Endodermal cell (in vitro differentiated cells): ENCODE measurements at regions not wholly inside any gene's neighbourhood (a gene's known extent, or its start where the extent isn't known, plus 50 kb on each side); places are given as distances from the start of the nearest gene placed in this dataset.
A peak's percentile ranks its signal among the peaks of the same experiment; 100 is the strongest.

Experiments
- DNase-seq: peaks from one replicate; pipeline ENCODE4 v3.0.0-alpha.2; 2017
- H3K27ac ChIP-seq: 2 replicates; pipeline ENCODE4 v1.5.1; 2013; ENCODE audit warnings: mild to moderate bottlenecking, low read depth, low read length, moderate library complexity
- H3K27me3 ChIP-seq: 2 replicates; pipeline ENCODE4 v1.6.1; 2013; ENCODE audit warnings: mild to moderate bottlenecking, low read length, moderate library complexity; ENCODE audit not compliant: insufficient read depth, control insufficient read depth, poor library complexity, severe bottlenecking
- H3K36me3 ChIP-seq: 2 replicates; pipeline ENCODE4 v1.7.0; 2013; ENCODE audit warnings: mild to moderate bottlenecking, low read length, moderate library complexity; ENCODE audit not compliant: control insufficient read depth, insufficient read depth
- H3K4me1 ChIP-seq: one replicate; pipeline ENCODE4 v1.7.0; 2013; ENCODE audit warnings: low read length; ENCODE audit not compliant: control insufficient read depth, insufficient read depth
- H3K4me3 ChIP-seq: 2 replicates; pipeline ENCODE4 v1.5.1; 2013; ENCODE audit warnings: mild to moderate bottlenecking, low read length, moderate library complexity
- H3K9ac ChIP-seq: 2 replicates; pipeline ENCODE4 v1.6.1; 2013; ENCODE audit warnings: mild to moderate bottlenecking, low read length, moderate library complexity; ENCODE audit not compliant: poor library complexity, severe bottlenecking; ENCODE audit errors: extremely low read depth
- H3K9me3 ChIP-seq: 2 replicates; pipeline ENCODE4 v1.6.1; 2013; ENCODE audit warnings: mild to moderate bottlenecking, low read length, moderate library complexity; ENCODE audit not compliant: control insufficient read depth
- H3K27ac Mint-ChIP-seq: 2 replicates; pipeline ENCODE4 v1.8.0; 2020; ENCODE audit warnings: mixed read lengths
- H3K27me3 Mint-ChIP-seq: 2 replicates; pipeline ENCODE4 v1.8.0; 2021; ENCODE audit warnings: mild to moderate bottlenecking, mixed read lengths; ENCODE audit not compliant: insufficient read depth
- H3K36me3 Mint-ChIP-seq: 2 replicates; pipeline ENCODE4 v1.8.0; 2020; ENCODE audit warnings: low read depth, mixed read lengths
- H3K4me1 Mint-ChIP-seq: 2 replicates; pipeline ENCODE4 v1.8.0; 2020; ENCODE audit warnings: mixed read lengths
- H3K4me3 Mint-ChIP-seq: 2 replicates; pipeline ENCODE4 v1.8.0; 2020; ENCODE audit warnings: mild to moderate bottlenecking, moderate library complexity, mixed read lengths
- H3K9me3 Mint-ChIP-seq: 2 replicates; pipeline ENCODE4 v1.8.0; 2020; ENCODE audit warnings: mild to moderate bottlenecking, mixed read lengths
- WGBS, 2 experiments: methylation state at CpG; one replicate each; pipeline versions ENCODE4 v1.1.5 to v1.1.7; 2013; ENCODE audit warnings: missing lambda C conversion rate in 2 of 2, mixed read lengths in 1 of 2; ENCODE audit not compliant: insufficient coverage in 1 of 2, insufficient read length in 1 of 2; 5-methylcytosine and 5-hydroxymethylcytosine counted together
- TF ChIP-seq, protein P1 (sequence below): fragments of 200-600 bp; sonication (generic); conservative IDR thresholded peaks from 2 replicates; pipeline ENCODE4 v1.5.0; 2021; ENCODE audit warnings: antibody characterized with exemption, mild to moderate bottlenecking

- Mint-ChIP-seq H3K36me3 (no peaks in the 10 kb centered on the region), H3K27ac (no peak overlapping the region), H3K4me3 (no peak overlapping the region), H3K9me3 (no peaks in the 10 kb centered on the region), H3K27me3 (peaks cover 1% of the 10 kb centered on the region), H3K4me1 (no peaks in the 10 kb centered on the region)
- no peaks in the 10 kb centered on the region for H3K36me3 ChIP-seq
- TF ChIP-seq, protein P1, sequence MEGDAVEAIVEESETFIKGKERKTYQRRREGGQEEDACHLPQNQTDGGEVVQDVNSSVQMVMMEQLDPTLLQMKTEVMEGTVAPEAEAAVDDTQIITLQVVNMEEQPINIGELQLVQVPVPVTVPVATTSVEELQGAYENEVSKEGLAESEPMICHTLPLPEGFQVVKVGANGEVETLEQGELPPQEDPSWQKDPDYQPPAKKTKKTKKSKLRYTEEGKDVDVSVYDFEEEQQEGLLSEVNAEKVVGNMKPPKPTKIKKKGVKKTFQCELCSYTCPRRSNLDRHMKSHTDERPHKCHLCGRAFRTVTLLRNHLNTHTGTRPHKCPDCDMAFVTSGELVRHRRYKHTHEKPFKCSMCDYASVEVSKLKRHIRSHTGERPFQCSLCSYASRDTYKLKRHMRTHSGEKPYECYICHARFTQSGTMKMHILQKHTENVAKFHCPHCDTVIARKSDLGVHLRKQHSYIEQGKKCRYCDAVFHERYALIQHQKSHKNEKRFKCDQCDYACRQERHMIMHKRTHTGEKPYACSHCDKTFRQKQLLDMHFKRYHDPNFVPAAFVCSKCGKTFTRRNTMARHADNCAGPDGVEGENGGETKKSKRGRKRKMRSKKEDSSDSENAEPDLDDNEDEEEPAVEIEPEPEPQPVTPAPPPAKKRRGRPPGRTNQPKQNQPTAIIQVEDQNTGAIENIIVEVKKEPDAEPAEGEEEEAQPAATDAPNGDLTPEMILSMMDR: no peak
- H3K9me3 ChIP-seq: no peaks in the 10 kb centered on the region
- no peak overlapping the region for H3K4me3 ChIP-seq
- DNase-seq: no peak
- H3K9ac ChIP-seq: no peak overlapping the region
- peak overlapping the region; percentile 26 for H3K27ac ChIP-seq
- no peaks in the 10 kb centered on the region for H3K27me3 ChIP-seq
- no peaks in the 10 kb centered on the region for H3K4me1 ChIP-seq
Measured at GRCh38 chr16:63174801-63175200, 1138.6 kb upstream of the CDH8 start.

DNA sequence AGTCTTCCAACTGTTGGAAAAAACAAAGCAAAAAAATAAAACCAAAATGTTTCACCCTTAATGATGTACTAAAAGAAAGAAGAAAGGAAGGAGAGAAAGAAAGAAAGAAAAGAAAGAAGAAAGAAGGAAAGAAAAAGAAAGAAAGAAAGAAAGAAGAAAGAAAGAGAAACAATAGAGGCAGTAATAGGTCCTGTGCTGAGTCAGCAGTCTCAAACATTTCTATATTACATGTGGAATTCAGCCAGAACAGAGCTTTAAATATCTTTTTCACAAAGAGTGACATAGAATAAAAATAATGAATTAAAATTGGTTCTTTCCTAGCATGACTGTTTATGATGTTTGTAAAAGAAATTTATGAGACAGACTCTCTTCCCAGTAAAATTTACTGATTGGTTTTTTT is 1135.3 kb upstream of the CDH8 start:
- TF ChIP-seq, protein P1: no peak
- Mint-ChIP-seq H3K4me3 (no peak overlapping the region), H3K27ac (no peak overlapping the region), H3K27me3 (peaks cover 1% of the 10 kb centered on the region), H3K4me1 (no peaks in the 10 kb centered on the region), H3K36me3 (no peaks in the 10 kb centered on the region), H3K9me3 (no peaks in the 10 kb centered on the region)
- no peak overlapping the region for H3K4me3 ChIP-seq
- no peaks in the 10 kb centered on the region for H3K27me3 ChIP-seq
- H3K9me3 ChIP-seq: no peaks in the 10 kb centered on the region
- H3K36me3 ChIP-seq: no peaks in the 10 kb centered on the region
- DNase-seq: no peak
- H3K27ac ChIP-seq: no peak overlapping the region
- H3K4me1 ChIP-seq: no peaks in the 10 kb centered on the region
- no peak overlapping the region for H3K9ac ChIP-seq

DNA sequence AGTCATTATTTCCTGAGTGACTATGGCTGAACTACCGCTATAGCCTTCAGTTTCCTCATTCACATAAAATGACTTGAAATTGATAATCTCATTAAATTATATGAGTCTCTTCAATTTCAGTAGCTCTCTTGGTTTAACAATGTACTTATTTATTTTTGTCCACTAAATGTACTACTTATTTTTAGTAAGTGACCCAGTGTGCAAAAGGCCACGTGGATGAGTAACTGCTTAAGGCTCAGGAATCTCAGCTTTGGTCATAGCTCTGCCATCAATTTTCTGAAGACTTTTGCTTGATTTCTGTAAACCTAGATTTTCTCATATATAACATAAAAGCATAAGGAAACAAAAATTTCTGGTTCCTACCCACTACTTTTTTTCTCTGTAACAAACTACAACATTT is 1132.9 kb upstream of the CDH8 start:
- no peaks in the 10 kb centered on the region for H3K4me1 ChIP-seq
- no peaks in the 10 kb centered on the region for H3K27me3 ChIP-seq
- Mint-ChIP-seq H3K9me3 (no peaks in the 10 kb centered on the region), H3K27ac (no peak overlapping the region), H3K36me3 (no peaks in the 10 kb centered on the region), H3K4me3 (no peak overlapping the region), H3K27me3 (peaks cover 1% of the 10 kb centered on the region), H3K4me1 (no peaks in the 10 kb centered on the region)
- no peak overlapping the region for H3K9ac ChIP-seq
- WGBS, 2 experiments: 88 to 91% methylated on average over 2 of the region's 2 CpGs
- TF ChIP-seq, protein P1: no peak
- no peaks in the 10 kb centered on the region for H3K36me3 ChIP-seq
- H3K9me3 ChIP-seq: no peaks in the 10 kb centered on the region
- DNase-seq: no peak
- H3K27ac ChIP-seq: no peak overlapping the region
- no peak overlapping the region for H3K4me3 ChIP-seq
